ENCODE measurements at regions not wholly inside any gene's neighbourhood (a gene's known extent, or its start where the extent isn't known, plus 50 kb on each side); places are given as distances from the start of the nearest gene placed in this dataset.

GRCh38 chr2:11932048-11932512 lies 185.6 kb downstream of the LPIN1 start:
- Mint-ChIP-seq H3K4me1 (ENCODE audit: low read depth) (no peaks in the 10 kb centered on the region), H3K4me3 (ENCODE audit: low read depth) (no peak overlapping the region), H3K9me3 (ENCODE audit: low read depth) (no peaks in the 10 kb centered on the region), H3K36me3 (ENCODE audit: insufficient read depth) (no peaks in the 10 kb centered on the region), H3K27me3 (no peaks in the 10 kb centered on the region), H3K27ac (no peak overlapping the region)
- no peak for TF ChIP-seq CTCF (IDR thresholded peaks at IDR 0.05; ENCODE audit: unreplicated experiment)
- no peak for DNase-seq (ENCODE audit: low spot score, unreplicated experiment)

GRCh38 chr2:11932962-11933361 lies 186.5 kb downstream of the LPIN1 start:
- Mint-ChIP-seq H3K36me3 (ENCODE audit: insufficient read depth) (no peaks in the 10 kb centered on the region), H3K9me3 (ENCODE audit: low read depth) (no peaks in the 10 kb centered on the region), H3K27me3 (no peaks in the 10 kb centered on the region), H3K4me1 (ENCODE audit: low read depth) (no peaks in the 10 kb centered on the region), H3K27ac (no peak overlapping the region), H3K4me3 (ENCODE audit: low read depth) (no peak overlapping the region)
- DNase-seq (ENCODE audit: low spot score, unreplicated experiment), result no peak
- no peak for TF ChIP-seq CTCF (IDR thresholded peaks at IDR 0.05; ENCODE audit: unreplicated experiment)

- Mint-ChIP-seq H3K27me3 (no peaks in the 10 kb centered on the region), H3K36me3 (ENCODE audit: insufficient read depth) (no peaks in the 10 kb centered on the region), H3K9me3 (ENCODE audit: low read depth) (no peaks in the 10 kb centered on the region), H3K4me3 (ENCODE audit: low read depth) (no peak overlapping the region), H3K27ac (no peak overlapping the region), H3K4me1 (ENCODE audit: low read depth) (no peaks in the 10 kb centered on the region)
- DNase-seq (ENCODE audit: low spot score, unreplicated experiment), result no peak
- no peak for TF ChIP-seq CTCF (IDR thresholded peaks at IDR 0.05; ENCODE audit: unreplicated experiment)
Measured at GRCh38 chr2:11933854-11934253, 187.4 kb downstream of the LPIN1 start.

- no peaks in the 10 kb centered on the region for H3K9me3 Mint-ChIP-seq (ENCODE audit: low read depth)
- DNase-seq (ENCODE audit: low spot score, unreplicated experiment), result no peak
- no peak for TF ChIP-seq CTCF (IDR thresholded peaks at IDR 0.05; ENCODE audit: unreplicated experiment)
Measured at GRCh38 chr2:11936761-11937160, 190.3 kb downstream of the LPIN1 start.

GRCh38 chr2:11938196-11938595 lies 191.8 kb downstream of the LPIN1 start:
- no peaks in the 10 kb centered on the region for H3K4me1 Mint-ChIP-seq (ENCODE audit: low read depth)
- no peak overlapping the region for H3K27ac Mint-ChIP-seq
- DNase-seq (ENCODE audit: low spot score, unreplicated experiment), result no peak

More at GRCh38 chr2:11936761-11937160, 190.3 kb downstream of the LPIN1 start:
- Mint-ChIP-seq H3K36me3 (ENCODE audit: insufficient read depth) (no peaks in the 10 kb centered on the region), H3K4me3 (ENCODE audit: low read depth) (no peak overlapping the region), H3K27me3 (no peaks in the 10 kb centered on the region), H3K4me1 (ENCODE audit: low read depth) (no peaks in the 10 kb centered on the region), H3K27ac (no peak overlapping the region)

More at GRCh38 chr2:11938196-11938595, 191.8 kb downstream of the LPIN1 start:
- no peaks in the 10 kb centered on the region for H3K27me3 Mint-ChIP-seq
- H3K36me3 Mint-ChIP-seq (ENCODE audit: insufficient read depth), result no peaks in the 10 kb centered on the region
- H3K9me3 Mint-ChIP-seq (ENCODE audit: low read depth), result no peaks in the 10 kb centered on the region
- no peak for TF ChIP-seq CTCF (IDR thresholded peaks at IDR 0.05; ENCODE audit: unreplicated experiment)
- no peak overlapping the region for H3K4me3 Mint-ChIP-seq (ENCODE audit: low read depth)

Measured in progenitor cell of endocrine pancreas (in vitro differentiated cells).